GM23248 (cell line): ENCODE measurements at regions not wholly inside any gene's neighbourhood (a gene's known extent, or its start where the extent isn't known, plus 50 kb on each side); places are given as distances from the start of the nearest gene placed in this dataset.

Source experiments
- DNase-seq: peaks from one replicate; pipeline ENCODE4 v3.0.0-alpha.2; 2015
- H2AFZ ChIP-seq: fragments of 200-600 bp; sonication (generic); 2 replicates; pipeline ENCODE4 v1.6.1; 2016; ENCODE audit warnings: antibody characterized with exemption
- H3F3A ChIP-seq: fragments of 200-600 bp; sonication (generic); 2 replicates; pipeline ENCODE4 v1.6.1; 2016; ENCODE audit warnings: mild to moderate bottlenecking, antibody characterized with exemption, mixed run types; ENCODE audit not compliant: insufficient read depth
- H3K27ac ChIP-seq: fragments of 200-600 bp; sonication (generic); 2 replicates; pipeline ENCODE4 v1.5.1; 2016; ENCODE audit warnings: mild to moderate bottlenecking
- H3K27me3 ChIP-seq: fragments of 200-600 bp; sonication (generic); replicated peaks from 2 replicates; pipeline ENCODE4 v1.6.1; 2016; ENCODE audit warnings: mild to moderate bottlenecking; ENCODE audit not compliant: insufficient read depth
- H3K36me3 ChIP-seq: fragments of 200-600 bp; sonication (generic); 2 replicates; pipeline ENCODE4 v1.6.1; 2016; ENCODE audit warnings: low read depth, mild to moderate bottlenecking
- H3K4me1 ChIP-seq: fragments of 200-600 bp; sonication (generic); 2 replicates; pipeline ENCODE4 v1.6.1; 2016; ENCODE audit warnings: mild to moderate bottlenecking; ENCODE audit not compliant: insufficient read depth
- H3K4me2 ChIP-seq: fragments of 200-600 bp; sonication (generic); one replicate; pipeline ENCODE4 v1.6.1; 2016; ENCODE audit warnings: mild to moderate bottlenecking; ENCODE audit not compliant: unreplicated experiment
- H3K4me3 ChIP-seq: fragments of 200-600 bp; sonication (generic); 2 replicates; pipeline ENCODE4 v1.5.1; 2016; ENCODE audit warnings: mild to moderate bottlenecking
- H3K79me2 ChIP-seq: fragments of 200-600 bp; sonication (generic); 2 replicates; pipeline ENCODE4 v1.6.1; 2016; ENCODE audit warnings: mild to moderate bottlenecking; ENCODE audit not compliant: insufficient read depth
- H3K9ac ChIP-seq: fragments of 200-600 bp; sonication (generic); 2 replicates; pipeline ENCODE4 v1.6.1; 2016; ENCODE audit warnings: mild to moderate bottlenecking
- H3K9me2 ChIP-seq: fragments of 200-600 bp; sonication (generic); 2 replicates; pipeline ENCODE4 v1.6.1; 2016; ENCODE audit warnings: mixed run types, mild to moderate bottlenecking, moderate library complexity; ENCODE audit not compliant: insufficient read depth
- H3K9me3 ChIP-seq: fragments of 200-600 bp; sonication (generic); one replicate; pipeline ENCODE4 v1.6.1; 2017; ENCODE audit warnings: low read depth
- H4K20me1 ChIP-seq: fragments of 200-600 bp; sonication (generic); 2 replicates; pipeline ENCODE4 v1.6.0; 2016; ENCODE audit not compliant: insufficient read depth
- EZH2 ChIP-seq: fragments of 200-600 bp; sonication (generic); IDR thresholded peaks from 2 replicates; pipeline ENCODE4 v1.6.1; 2018; ENCODE audit warnings: antibody characterized with exemption, mild to moderate bottlenecking; ENCODE audit not compliant: insufficient read depth, poor library complexity, severe bottlenecking
- EZH2phosphoT487 ChIP-seq: fragments of 200-600 bp; sonication (generic); IDR thresholded peaks from 2 replicates; pipeline ENCODE4 v1.6.1; 2018; ENCODE audit warnings: antibody characterized with exemption, moderate library complexity, mild to moderate bottlenecking, low read depth; ENCODE audit not compliant: insufficient read depth
- WGBS, 2 experiments: methylation state at CpG; one replicate each; pipeline ENCODE4 v1.1.6; 2015 to 2017; ENCODE audit warnings: low lambda C conversion rate in 2 of 2, low coverage in 1 of 2; ENCODE audit errors: missing lambda C conversion rate in 2 of 2; 5-methylcytosine and 5-hydroxymethylcytosine counted together
- in situ Hi-C: fragments of 300-500 bp; cut with MboI; formaldehyde crosslinking; loops from 2 replicates; pipeline ENCODE4 v1.15.0; 2020

DNA sequence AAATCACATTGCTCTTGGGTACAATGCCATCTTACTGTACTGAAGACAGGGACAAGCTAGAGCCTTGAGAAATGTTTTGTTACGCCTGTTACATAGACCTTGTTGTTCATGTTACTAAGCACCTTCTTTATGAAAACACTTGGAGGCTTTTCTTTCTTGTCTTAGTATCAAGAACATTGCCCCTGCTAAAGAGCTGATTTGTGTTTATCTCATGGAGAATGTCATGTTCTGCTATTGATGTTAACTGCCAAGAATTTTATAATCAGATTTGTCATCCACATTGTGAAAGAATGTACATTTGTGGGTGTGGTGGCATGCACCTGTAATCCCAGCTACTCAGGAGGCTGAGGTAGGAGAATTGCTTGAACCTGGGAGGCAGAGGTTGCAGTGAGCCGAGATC, 431.3 kb upstream of the MDFIC2 start:
- H3K27me3 ChIP-seq = no peaks in the 10 kb centered on the region
- no peaks in the 10 kb centered on the region for H3K36me3 ChIP-seq
- no peaks in the 10 kb centered on the region for H3K79me2 ChIP-seq
- H3K9me2 ChIP-seq = no peaks in the 10 kb centered on the region
- 85 to 95% methylated on average over 2 of the region's 2 CpGs for WGBS, 2 experiments
- no peaks in the 10 kb centered on the region for H3K9me3 ChIP-seq
- no peak overlapping the region for H3K4me3 ChIP-seq
- no peak overlapping the region for H2AFZ ChIP-seq
- in situ Hi-C loops = no loop called here
- no peaks in the 10 kb centered on the region for H3F3A ChIP-seq
- TF ChIP-seq EZH2phosphoT487 = no peak
- no peak for TF ChIP-seq EZH2
- DNase-seq = no peak
- H4K20me1 ChIP-seq = no peaks in the 10 kb centered on the region
- H3K4me1 ChIP-seq = no peaks in the 10 kb centered on the region
- no peak overlapping the region for H3K27ac ChIP-seq
- no peak overlapping the region for H3K9ac ChIP-seq
- no peak overlapping the region for H3K4me2 ChIP-seq

DNA sequence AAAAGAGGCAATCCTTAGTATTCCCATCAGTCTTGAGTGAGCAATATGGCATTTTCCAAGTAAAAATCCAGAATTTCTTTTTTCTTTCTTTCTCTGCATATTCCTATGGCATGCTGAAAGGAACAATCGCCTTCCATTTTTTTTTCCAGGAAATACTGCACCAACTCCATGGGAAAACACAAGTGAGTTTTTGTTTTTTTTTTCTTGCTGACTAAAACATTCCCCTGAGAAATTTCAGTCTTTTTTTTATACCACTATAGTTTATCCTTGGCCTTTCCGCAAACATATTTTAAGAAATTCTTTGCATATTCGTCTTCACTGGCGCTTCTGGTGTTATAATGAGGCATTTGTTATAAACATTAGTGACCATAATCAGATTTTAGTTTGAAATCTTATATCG, 429.6 kb upstream of the MDFIC2 start:
- Histone ChIP-seq H3K4me1 (no peaks in the 10 kb centered on the region), H3K9me3 (no peaks in the 10 kb centered on the region), H3K9me2 (no peaks in the 10 kb centered on the region), H3K36me3 (no peaks in the 10 kb centered on the region), H4K20me1 (no peaks in the 10 kb centered on the region), H3K27me3 (no peaks in the 10 kb centered on the region), H3K9ac (no peak overlapping the region), H3K27ac (no peak overlapping the region), H2AFZ (no peak overlapping the region), H3K4me3 (no peak overlapping the region), H3F3A (no peaks in the 10 kb centered on the region), H3K4me2 (no peak overlapping the region), H3K79me2 (no peaks in the 10 kb centered on the region)
- 83 to 85% methylated on average over 5 of the region's 5 CpGs for WGBS, 2 experiments
- in situ Hi-C loops = no loop called here
- no peak for TF ChIP-seq EZH2
- no peak for TF ChIP-seq EZH2phosphoT487
- no peak for DNase-seq

DNA sequence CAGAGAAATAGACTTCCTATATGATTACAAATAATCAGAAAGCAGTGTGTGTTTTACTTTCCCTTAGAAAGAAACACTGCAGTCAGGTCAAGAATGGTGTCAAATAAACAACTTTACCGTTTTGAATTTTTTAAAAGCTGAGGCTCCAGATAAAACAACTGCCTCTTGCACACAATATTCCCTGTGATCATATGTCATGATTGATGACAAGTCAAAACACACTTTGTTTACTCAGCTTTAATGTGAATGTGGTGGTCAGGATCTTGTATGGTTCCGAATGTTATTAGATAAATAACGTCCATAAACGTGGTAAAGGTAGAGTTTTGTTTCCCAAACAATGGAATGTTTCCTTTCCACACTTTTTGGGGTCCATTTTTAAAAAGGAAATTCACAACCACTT, 428.4 kb upstream of the MDFIC2 start:
- H3K36me3 ChIP-seq = no peaks in the 10 kb centered on the region
- peaks cover 7% of the 10 kb centered on the region for H3K4me1 ChIP-seq
- H2AFZ ChIP-seq = no peak overlapping the region
- 71 to 80% methylated on average over 4 of the region's 4 CpGs for WGBS, 2 experiments
- H3K4me2 ChIP-seq = no peak overlapping the region
- no peaks in the 10 kb centered on the region for H3K9me2 ChIP-seq
- TF ChIP-seq EZH2 = no peak
- no peak for TF ChIP-seq EZH2phosphoT487
- no peaks in the 10 kb centered on the region for H4K20me1 ChIP-seq
- H3K4me3 ChIP-seq = no peak overlapping the region
- H3K27ac ChIP-seq = no peak overlapping the region
- in situ Hi-C loops = no loop called here
- H3K79me2 ChIP-seq = no peaks in the 10 kb centered on the region
- DNase-seq = no peak
- H3F3A ChIP-seq = peaks cover 6% of the 10 kb centered on the region; the same call in 1 of the 2 replicates
- no peaks in the 10 kb centered on the region for H3K9me3 ChIP-seq
- no peaks in the 10 kb centered on the region for H3K27me3 ChIP-seq
- no peak overlapping the region for H3K9ac ChIP-seq

DNA sequence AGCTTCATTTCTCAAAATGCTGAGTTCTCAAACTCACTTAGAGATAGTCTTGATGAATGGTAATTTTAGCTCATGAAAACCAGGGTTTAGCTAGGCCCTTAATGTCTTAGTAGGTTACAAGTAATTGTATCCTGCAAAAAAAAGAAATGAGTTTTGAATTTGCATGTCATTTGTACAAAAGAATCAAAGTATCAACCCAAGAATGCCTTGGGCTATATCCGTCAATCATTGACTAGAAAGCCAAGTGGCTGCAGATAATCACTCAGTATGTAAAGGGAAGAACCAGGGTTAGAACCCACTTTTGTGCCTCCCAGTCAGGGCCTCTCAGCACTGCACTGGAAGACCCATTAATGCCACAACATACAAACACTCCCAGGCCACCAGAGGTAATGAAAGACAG, 427.6 kb upstream of the MDFIC2 start:
- 94 to 100% methylated on average over 1 of the region's 1 CpG for WGBS, 2 experiments

DNA sequence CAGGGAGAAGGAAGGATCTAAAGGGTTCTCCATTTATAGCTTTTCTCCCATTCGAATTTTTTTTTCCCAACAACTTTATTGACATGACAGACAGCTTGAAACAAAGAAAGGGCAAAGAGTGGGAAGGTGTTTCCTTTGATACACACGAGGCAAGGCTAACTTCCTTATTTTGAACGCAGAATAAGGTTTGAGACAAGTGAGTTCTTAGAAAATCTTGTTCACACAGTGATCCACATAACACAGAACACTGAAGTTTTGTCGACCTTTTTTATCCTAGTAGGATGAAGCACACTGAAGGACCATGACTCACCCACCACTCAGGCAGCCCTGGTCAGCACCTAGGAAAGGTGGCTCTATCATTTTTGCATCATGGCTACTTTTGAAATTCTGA, 425.8 kb upstream of the MDFIC2 start:
- no peaks in the 10 kb centered on the region for H3K27me3 ChIP-seq

More for the DNA sequence above, 427.6 kb upstream of the MDFIC2 start:
- no peaks in the 10 kb centered on the region for H3K9me2 ChIP-seq
- TF ChIP-seq EZH2phosphoT487 (no peak), EZH2 (no peak)
- H3K4me2 ChIP-seq = no peak overlapping the region
- H3K79me2 ChIP-seq = no peaks in the 10 kb centered on the region
- H3K9me3 ChIP-seq = no peaks in the 10 kb centered on the region
- peaks cover 6% of the 10 kb centered on the region; the same call in 1 of the 2 replicates for H3F3A ChIP-seq
- no peak overlapping the region for H2AFZ ChIP-seq
- no peak overlapping the region for H3K27ac ChIP-seq
- peaks cover 10% of the 10 kb centered on the region for H3K4me1 ChIP-seq
- no peak for DNase-seq
- H3K4me3 ChIP-seq = no peak overlapping the region
- H3K27me3 ChIP-seq = no peaks in the 10 kb centered on the region
- no peaks in the 10 kb centered on the region for H3K36me3 ChIP-seq
- no peaks in the 10 kb centered on the region for H4K20me1 ChIP-seq
- no peak overlapping the region for H3K9ac ChIP-seq
- in situ Hi-C loops = no loop called here

More for the DNA sequence above, 425.8 kb upstream of the MDFIC2 start:
- no peak overlapping the region for H3K4me3 ChIP-seq
- no peak for DNase-seq
- in situ Hi-C loops = no loop called here
- H3K9me2 ChIP-seq = no peaks in the 10 kb centered on the region
- H3K4me2 ChIP-seq = no peak overlapping the region
- H3K27ac ChIP-seq = no peak overlapping the region
- H3F3A ChIP-seq = peaks cover 6% of the 10 kb centered on the region; the same call in 1 of the 2 replicates
- WGBS, 2 experiments = 77 to 78% methylated on average over 4 of the region's 4 CpGs
- no peak for TF ChIP-seq EZH2
- TF ChIP-seq EZH2phosphoT487 = no peak
- H4K20me1 ChIP-seq = no peaks in the 10 kb centered on the region
- no peaks in the 10 kb centered on the region for H3K9me3 ChIP-seq
- H3K36me3 ChIP-seq = no peaks in the 10 kb centered on the region
- H3K4me1 ChIP-seq = peaks cover 10% of the 10 kb centered on the region
- H3K79me2 ChIP-seq = no peaks in the 10 kb centered on the region
- no peak overlapping the region for H2AFZ ChIP-seq
- no peak overlapping the region for H3K9ac ChIP-seq
